ENCODE measurements at regions not wholly inside any gene's neighbourhood (a gene's known extent, or its start where the extent isn't known, plus 50 kb on each side); places are given as distances from the start of the nearest gene placed in this dataset.

DNA sequence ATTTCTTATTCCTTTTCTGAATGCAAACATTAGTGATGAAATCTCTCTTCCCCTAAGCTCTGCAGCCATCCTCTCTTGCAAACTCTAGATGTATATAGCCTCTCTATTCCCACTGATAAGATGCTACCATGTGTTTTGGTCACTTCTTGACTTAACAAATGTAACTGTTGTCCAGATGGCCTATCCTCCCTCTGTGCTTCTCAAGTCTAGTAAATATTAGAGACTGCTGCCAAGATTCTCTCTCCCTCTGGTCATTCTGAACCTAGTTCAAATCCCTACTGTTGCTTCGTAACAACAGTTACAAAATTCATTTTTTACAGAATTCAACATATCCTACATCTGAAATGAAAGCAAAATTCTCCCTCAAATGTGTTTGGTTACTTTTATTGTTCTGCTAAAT, 156.6 kb downstream of the TXNL1 start:
- Histone ChIP-seq H3K9me3 (replicated peaks in 1 of 2; ENCODE audit: control insufficient read depth in 1 of 2, insufficient read depth in 1 of 2, low read length in 2 of 2) (no peaks in the 10 kb centered on the region), H3K4me1 (ENCODE audit: control insufficient read depth in 1 of 2, insufficient read depth in 2 of 2, low read length in 2 of 2) (no peaks in the 10 kb centered on the region), H3K9ac (ENCODE audit: insufficient read depth, low read length, poor library complexity, severe bottlenecking) (no peak overlapping the region), H2AFZ (ENCODE audit: insufficient read depth, low read depth, low read length, poor library complexity, severe bottlenecking) (no peak overlapping the region), H3K79me2 (ENCODE audit: insufficient read depth, low read length) (no peaks in the 10 kb centered on the region), H3K36me3 (replicated peaks in 1 of 2; ENCODE audit: control insufficient read depth in 1 of 2, insufficient read depth in 2 of 2, low read length in 2 of 2) (no peaks in the 10 kb centered on the region), H3K4me3 (replicated peaks in 1 of 3; ENCODE audit: low read depth in 2 of 3, low read length in 3 of 3) (no peak overlapping the region), H3K27ac (ENCODE audit: low read depth in 1 of 2, low read length in 2 of 2) (no peak overlapping the region), H4K20me1 (ENCODE audit: insufficient read depth, low read length) (no peaks in the 10 kb centered on the region), H3K4me2 (replicated peaks; ENCODE audit: extremely low read depth, low read length, poor library complexity, severe bottlenecking) (no peak overlapping the region), H3K27me3 (ENCODE audit: control insufficient read depth in 2 of 2, insufficient read depth in 2 of 2, low read length in 2 of 2) (no peaks in the 10 kb centered on the region)
- no peak for DNase-seq
- H3K27me3 Mint-ChIP-seq (ENCODE audit: low read depth in 3 of 3): peaks cover 0 to 2% (median 0%) of the 10 kb centered on the region in 3 donors
- intact Hi-C loops (cut with micrococcal nuclease): no loop called here
- WGBS (ENCODE audit: insufficient coverage): no CpG with 5 or more reads among the region's 1 CpG
- H3K27ac Mint-ChIP-seq: no peak overlapping the region
- peaks cover 0 to 3% (median 0%) of the 10 kb centered on the region in 7 donors for H3K9me3 Mint-ChIP-seq
- H3K4me1 Mint-ChIP-seq: no peaks in the 10 kb centered on the region
- H3K4me3 Mint-ChIP-seq: no peak overlapping the region
- no peaks in the 10 kb centered on the region for H3K36me3 Mint-ChIP-seq
- TF ChIP-seq, protein P1, sequence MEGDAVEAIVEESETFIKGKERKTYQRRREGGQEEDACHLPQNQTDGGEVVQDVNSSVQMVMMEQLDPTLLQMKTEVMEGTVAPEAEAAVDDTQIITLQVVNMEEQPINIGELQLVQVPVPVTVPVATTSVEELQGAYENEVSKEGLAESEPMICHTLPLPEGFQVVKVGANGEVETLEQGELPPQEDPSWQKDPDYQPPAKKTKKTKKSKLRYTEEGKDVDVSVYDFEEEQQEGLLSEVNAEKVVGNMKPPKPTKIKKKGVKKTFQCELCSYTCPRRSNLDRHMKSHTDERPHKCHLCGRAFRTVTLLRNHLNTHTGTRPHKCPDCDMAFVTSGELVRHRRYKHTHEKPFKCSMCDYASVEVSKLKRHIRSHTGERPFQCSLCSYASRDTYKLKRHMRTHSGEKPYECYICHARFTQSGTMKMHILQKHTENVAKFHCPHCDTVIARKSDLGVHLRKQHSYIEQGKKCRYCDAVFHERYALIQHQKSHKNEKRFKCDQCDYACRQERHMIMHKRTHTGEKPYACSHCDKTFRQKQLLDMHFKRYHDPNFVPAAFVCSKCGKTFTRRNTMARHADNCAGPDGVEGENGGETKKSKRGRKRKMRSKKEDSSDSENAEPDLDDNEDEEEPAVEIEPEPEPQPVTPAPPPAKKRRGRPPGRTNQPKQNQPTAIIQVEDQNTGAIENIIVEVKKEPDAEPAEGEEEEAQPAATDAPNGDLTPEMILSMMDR (IDR thresholded peaks at IDR 0.05): no peak

DNA sequence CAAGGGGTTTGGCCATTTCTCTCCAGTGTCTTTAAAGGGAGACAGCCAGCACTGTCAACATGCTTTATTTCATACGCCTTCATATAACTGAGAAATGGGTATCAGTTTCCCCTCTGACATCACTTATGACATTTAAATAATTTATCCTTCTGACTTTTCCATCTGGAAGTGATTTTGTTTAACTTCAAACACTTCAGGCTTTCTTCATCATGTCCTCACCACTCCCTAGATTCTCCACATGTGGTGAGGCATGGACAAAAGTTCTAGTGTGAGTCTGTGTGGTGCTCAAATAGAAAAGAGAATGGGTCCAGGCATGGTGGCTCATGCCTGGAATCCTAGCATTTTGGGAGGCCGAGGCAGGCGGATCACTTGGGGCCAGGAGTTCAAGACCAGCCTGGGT, 158.6 kb downstream of the TXNL1 start:
- Mint-ChIP-seq H3K36me3 (no peaks in the 10 kb centered on the region), H3K27me3 (ENCODE audit: low read depth in 3 of 3) (peaks cover 0 to 2% (median 0%) of the 10 kb centered on the region in 3 donors), H3K9me3 (peaks cover 0 to 3% (median 0%) of the 10 kb centered on the region in 7 donors), H3K4me1 (no peaks in the 10 kb centered on the region), H3K4me3 (no peak overlapping the region), H3K27ac (no peak overlapping the region)
- H2AFZ ChIP-seq (ENCODE audit: insufficient read depth, low read depth, low read length, poor library complexity, severe bottlenecking): no peak overlapping the region
- H3K79me2 ChIP-seq (ENCODE audit: insufficient read depth, low read length): no peaks in the 10 kb centered on the region
- H3K36me3 ChIP-seq (replicated peaks in 1 of 2; ENCODE audit: control insufficient read depth in 1 of 2, insufficient read depth in 2 of 2, low read length in 2 of 2): no peaks in the 10 kb centered on the region
- no peaks in the 10 kb centered on the region for H4K20me1 ChIP-seq (ENCODE audit: insufficient read depth, low read length)
- intact Hi-C loops (cut with micrococcal nuclease): no loop called here
- no peak overlapping the region for H3K27ac ChIP-seq (ENCODE audit: low read depth in 1 of 2, low read length in 2 of 2)
- TF ChIP-seq, protein P1 (IDR thresholded peaks at IDR 0.05): no peak
- H3K9me3 ChIP-seq (replicated peaks in 1 of 2; ENCODE audit: control insufficient read depth in 1 of 2, insufficient read depth in 1 of 2, low read length in 2 of 2): no peaks in the 10 kb centered on the region
- H3K4me3 ChIP-seq (replicated peaks in 1 of 3; ENCODE audit: low read depth in 2 of 3, low read length in 3 of 3): no peak overlapping the region
- DNase-seq: no peak
- H3K4me2 ChIP-seq (replicated peaks; ENCODE audit: extremely low read depth, low read length, poor library complexity, severe bottlenecking): no peak overlapping the region
- H3K27me3 ChIP-seq (ENCODE audit: control insufficient read depth in 2 of 2, insufficient read depth in 2 of 2, low read length in 2 of 2): no peaks in the 10 kb centered on the region
- no peaks in the 10 kb centered on the region for H3K4me1 ChIP-seq (ENCODE audit: control insufficient read depth in 1 of 2, insufficient read depth in 2 of 2, low read length in 2 of 2)
- WGBS (ENCODE audit: insufficient coverage): no CpG with 5 or more reads among the region's 3 CpGs
- H3K9ac ChIP-seq (ENCODE audit: insufficient read depth, low read length, poor library complexity, severe bottlenecking): no peak overlapping the region
